A549 (cell line): ENCODE measurements at regions not wholly inside any gene's neighbourhood (a gene's known extent, or its start where the extent isn't known, plus 50 kb on each side); places are given as distances from the start of the nearest gene placed in this dataset.

Source experiments
- ESRRA ChIP-seq: fragments of 150-350 bp; IDR thresholded peaks from 2 replicates; pipeline ENCODE4 v1.6.1; 2014; ENCODE audit warnings: mild to moderate bottlenecking, low read length, borderline replicate concordance
- MYC ChIP-seq: IDR thresholded peaks from 2 replicates; pipeline ENCODE4 v1.6.1; 2012; ENCODE audit warnings: mild to moderate bottlenecking, inconsistent platforms, low read length, improper control_type of control experiment, borderline replicate concordance
- PHF8 ChIP-seq: fragments of 200-600 bp; sonication (generic); IDR thresholded peaks from 2 replicates; pipeline ENCODE4 v1.6.1; 2016; ENCODE audit warnings: low read depth, mild to moderate bottlenecking, antibody characterized with exemption, moderate library complexity, borderline replicate concordance
- POLR2A ChIP-seq: IDR thresholded peaks from 2 replicates; pipeline ENCODE4 v1.6.1; 2012; ENCODE audit warnings: mild to moderate bottlenecking, low read length
- RAD21 ChIP-seq, 2 experiments: fragments of >200 bp in 1 of 2; sonication (Bioruptor Twin) in 1 of 2; formaldehyde crosslinking in 1 of 2; IDR thresholded peaks in 1 of 2; conservative IDR thresholded peaks in 1 of 2; 2 replicates in 1 of 2; 3 replicates in 1 of 2; pipeline ENCODE4 v1.6.1; 2012 to 2018; ENCODE audit warnings: inconsistent platforms in 1 of 2
- RCOR1 ChIP-seq: fragments of 150-350 bp; IDR thresholded peaks from 2 replicates; pipeline ENCODE4 v1.6.1; 2014; ENCODE audit warnings: antibody characterized with exemption, low read length, low read depth
- TP53 ChIP-seq: fragments of 250-450 bp; sonication (Bioruptor Pico); IDR thresholded peaks from 2 replicates; pipeline ENCODE4 v1.5.0; 2021; ENCODE audit warnings: mild to moderate bottlenecking, moderate library complexity
- TF ChIP-seq, protein P1 (sequence below): fragments of >200 bp; sonication (Bioruptor Twin); formaldehyde crosslinking; IDR thresholded peaks from 3 replicates; pipeline ENCODE4 v1.5.1; 2016
- TF ChIP-seq, protein P2 (sequence below): fragments of 450-650 bp; IDR thresholded peaks from 2 replicates; pipeline ENCODE4 v1.6.1; 2014; ENCODE audit warnings: antibody characterized with exemption

DNA sequence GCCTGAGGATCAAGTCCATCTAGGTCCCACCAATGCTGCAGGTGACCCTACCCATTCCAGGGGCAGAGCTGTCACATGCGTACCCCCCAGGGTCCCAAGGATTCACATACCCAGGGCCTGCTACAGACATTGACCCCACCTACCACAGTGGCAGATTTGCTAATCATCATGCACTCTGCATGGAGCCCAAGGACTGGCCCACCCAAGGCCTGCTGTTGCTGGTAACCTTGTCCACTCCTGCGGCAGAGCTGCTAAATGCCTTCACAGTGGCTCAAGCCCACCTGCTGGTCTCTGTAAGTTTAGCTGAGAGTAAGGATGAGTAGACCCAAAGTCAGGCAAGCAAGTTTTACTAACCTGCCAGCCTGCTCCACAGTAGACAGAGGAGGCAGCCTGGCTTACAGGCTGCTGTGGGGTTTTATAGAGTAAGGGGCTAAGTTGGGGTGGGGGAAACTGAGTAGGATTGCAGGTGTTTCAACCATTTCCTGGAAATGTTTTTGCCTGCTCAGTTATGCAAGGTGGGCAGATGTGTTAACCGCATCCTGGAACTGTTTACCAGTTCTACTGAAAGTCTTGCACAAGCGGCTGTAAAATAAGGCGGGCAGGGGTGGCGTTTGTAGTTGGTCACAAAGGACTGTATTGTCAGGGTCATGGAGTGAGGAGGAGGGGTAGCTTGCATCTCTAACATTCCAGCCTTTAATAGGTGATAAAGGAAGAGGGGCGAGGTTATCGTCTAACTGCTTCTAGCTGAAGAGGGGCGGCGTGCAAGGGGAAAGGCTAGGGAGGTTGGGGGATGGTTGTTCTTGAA is 2163.5 kb upstream of the WWC1 start:
- TF ChIP-seq, protein P1, sequence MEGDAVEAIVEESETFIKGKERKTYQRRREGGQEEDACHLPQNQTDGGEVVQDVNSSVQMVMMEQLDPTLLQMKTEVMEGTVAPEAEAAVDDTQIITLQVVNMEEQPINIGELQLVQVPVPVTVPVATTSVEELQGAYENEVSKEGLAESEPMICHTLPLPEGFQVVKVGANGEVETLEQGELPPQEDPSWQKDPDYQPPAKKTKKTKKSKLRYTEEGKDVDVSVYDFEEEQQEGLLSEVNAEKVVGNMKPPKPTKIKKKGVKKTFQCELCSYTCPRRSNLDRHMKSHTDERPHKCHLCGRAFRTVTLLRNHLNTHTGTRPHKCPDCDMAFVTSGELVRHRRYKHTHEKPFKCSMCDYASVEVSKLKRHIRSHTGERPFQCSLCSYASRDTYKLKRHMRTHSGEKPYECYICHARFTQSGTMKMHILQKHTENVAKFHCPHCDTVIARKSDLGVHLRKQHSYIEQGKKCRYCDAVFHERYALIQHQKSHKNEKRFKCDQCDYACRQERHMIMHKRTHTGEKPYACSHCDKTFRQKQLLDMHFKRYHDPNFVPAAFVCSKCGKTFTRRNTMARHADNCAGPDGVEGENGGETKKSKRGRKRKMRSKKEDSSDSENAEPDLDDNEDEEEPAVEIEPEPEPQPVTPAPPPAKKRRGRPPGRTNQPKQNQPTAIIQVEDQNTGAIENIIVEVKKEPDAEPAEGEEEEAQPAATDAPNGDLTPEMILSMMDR, result no peak
- TF ChIP-seq RAD21 (conservative IDR thresholded peaks at IDR 0.05 in 1 of 2, IDR thresholded peaks at IDR 0.05 in 1 of 2), result no peak
- no peak for TF ChIP-seq POLR2A
- TF ChIP-seq ESRRA, result no peak
- no peak for TF ChIP-seq RCOR1
- TF ChIP-seq TP53, result no peak
- TF ChIP-seq, protein P2, sequence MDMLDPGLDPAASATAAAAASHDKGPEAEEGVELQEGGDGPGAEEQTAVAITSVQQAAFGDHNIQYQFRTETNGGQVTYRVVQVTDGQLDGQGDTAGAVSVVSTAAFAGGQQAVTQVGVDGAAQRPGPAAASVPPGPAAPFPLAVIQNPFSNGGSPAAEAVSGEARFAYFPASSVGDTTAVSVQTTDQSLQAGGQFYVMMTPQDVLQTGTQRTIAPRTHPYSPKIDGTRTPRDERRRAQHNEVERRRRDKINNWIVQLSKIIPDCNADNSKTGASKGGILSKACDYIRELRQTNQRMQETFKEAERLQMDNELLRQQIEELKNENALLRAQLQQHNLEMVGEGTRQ, result no peak
- TF ChIP-seq PHF8, result no peak
- no peak for TF ChIP-seq MYC
